ENCODE measurements at regions not wholly inside any gene's neighbourhood (a gene's known extent, or its start where the extent isn't known, plus 50 kb on each side); places are given as distances from the start of the nearest gene placed in this dataset.

DNA sequence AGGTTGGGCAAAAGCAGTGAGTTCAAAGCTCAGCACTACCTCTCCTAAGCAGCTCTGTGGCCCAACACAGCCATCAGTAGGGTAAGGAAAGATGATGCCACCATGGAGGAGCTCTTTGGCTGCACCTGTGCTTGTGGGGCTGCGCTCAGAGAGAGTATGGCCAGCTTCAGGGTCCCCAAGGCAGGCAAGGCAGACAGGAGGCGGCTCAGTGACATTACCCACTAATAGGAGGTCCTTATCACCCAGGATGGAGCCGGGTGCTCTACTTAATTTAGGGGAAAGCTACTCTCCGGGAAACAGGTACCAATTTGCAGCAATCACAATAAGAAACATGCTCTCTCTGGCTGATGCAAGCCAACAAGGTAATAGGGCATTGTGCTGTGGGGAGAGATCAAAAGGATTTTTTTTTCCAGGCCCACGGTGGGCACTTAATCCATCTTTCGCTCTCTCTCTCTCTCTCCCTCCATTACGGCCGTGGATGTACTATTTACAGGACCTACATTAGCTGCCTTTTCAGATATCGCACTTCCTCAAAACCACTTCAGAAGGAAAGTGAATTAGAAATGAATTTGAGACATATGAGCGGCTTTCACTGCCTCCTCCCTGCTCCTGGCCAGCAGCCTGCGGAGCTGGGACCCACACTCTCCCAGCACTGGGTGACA, 446.3 kb downstream of the SOX6 start:
- DNase-seq (ENCODE audit: low read depth) = no peak

DNA sequence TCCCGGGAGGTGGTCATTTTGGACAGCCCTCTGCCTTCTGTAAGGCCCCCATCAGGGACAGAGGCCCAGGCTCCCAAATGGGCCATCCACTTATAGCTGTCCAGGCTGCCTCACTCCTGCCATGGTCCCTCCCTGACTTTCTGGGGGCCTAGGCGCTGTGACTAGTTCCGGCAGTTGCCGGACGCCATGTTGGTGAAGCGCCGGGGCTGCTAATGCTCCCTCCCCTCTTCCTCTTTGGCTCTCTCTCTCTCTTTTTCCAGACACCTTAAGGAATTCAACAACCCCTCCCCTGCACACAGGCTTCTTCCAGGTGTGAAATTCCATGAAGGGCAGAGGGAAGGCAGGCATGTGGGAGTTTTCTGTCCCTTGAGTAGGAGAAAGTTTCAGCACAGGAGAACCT, 445.6 kb downstream of the SOX6 start:
- DNase-seq (ENCODE audit: low read depth) = no peak

DNA sequence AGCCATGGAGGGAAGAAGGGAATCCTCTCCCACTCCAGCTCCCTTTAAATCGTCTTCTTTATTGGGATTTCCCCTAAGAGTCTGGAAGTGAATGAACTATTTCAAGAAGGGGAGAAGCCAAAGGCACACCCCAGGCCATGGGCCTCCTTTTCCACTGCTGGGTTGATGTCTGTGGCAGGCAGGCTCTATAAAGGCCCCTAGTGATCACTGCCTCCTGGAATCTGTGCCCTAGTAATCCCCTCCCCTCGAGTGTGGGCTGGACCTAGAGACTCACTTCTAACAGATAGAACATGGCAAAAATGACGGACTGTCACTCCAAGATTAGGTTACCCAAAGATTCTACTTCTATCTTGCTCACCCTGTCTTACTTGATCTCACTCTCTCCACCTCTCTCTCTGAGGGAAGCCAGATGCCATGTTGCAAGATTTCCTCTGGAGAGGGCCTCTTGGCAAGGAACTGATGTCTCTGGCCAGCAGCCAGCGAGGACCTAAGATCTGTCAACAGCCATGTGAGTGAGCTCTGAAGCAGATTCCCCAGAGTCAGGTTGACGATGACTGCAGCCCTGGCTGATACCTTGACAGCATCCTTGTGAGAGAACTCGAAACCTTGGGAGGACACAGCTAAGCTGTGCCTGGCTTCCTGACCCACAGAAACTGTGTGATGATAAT, 444.8 kb downstream of the SOX6 start:
- no peak for DNase-seq (ENCODE audit: low read depth)

DNA sequence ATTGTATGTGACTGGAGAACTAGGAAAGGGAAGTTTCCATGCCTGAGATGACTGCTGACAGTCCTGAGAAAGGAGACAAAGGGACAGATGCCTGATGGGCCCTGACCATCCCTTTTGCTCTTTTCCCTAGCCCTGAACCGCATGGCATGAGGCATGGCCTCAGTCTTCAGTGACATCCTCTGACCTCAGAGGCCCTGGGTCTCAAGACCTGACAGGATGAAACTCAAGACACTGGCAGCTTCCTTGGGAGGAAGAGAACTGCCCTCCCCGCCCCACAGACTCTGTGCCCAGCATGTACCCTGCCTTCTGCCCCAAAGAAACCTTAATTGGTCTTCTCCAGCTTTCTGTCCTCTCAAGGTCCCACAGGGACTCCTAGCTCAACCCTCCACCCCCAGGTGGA, 444.1 kb downstream of the SOX6 start:
- no peak for DNase-seq (ENCODE audit: low read depth)

DNA sequence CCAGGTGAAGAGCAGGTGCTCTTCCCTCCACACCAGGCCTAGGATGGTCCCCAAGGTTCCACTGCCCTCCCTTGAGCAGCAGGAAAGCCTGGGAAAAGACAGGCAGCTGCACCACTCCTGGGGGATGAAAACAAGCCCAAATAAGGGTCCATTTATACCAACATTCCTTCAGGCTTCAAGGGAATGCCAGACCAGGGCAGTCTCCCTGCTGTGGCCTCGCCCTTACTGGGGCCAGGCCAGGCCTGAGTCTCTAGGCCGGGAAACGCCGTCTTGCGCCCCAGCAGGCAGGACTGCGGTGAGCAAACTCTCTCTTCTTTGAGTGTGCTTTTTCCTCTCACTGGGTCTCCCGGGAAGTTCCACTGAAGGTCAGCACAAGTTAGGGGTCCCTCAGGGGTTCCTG, 443.5 kb downstream of the SOX6 start:
- DNase-seq (ENCODE audit: low read depth) = no peak

DNA sequence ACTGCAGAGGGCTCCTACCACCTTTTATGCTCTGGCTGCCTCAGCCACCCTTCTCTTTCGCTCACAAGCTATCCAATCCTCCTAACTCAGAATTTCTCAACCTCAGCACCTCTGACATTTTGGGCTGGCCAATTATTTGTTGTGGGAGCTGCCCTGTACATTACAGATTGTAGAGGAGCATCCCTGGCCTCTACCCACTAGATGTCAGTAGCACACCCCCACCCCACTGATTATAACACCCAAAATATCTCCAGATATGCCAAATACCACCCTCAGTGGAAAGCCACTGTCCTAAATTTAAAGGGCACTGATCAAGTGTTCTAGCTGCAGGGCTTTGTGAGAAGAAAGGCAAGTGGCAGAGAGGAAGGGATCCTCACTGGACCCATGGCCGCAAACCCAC, 443.1 kb downstream of the SOX6 start:
- DNase-seq (ENCODE audit: low read depth) = no peak
